Tibial nerve (tissue), 4 donors: ENCODE measurements at regions not wholly inside any gene's neighbourhood (a gene's known extent, or its start where the extent isn't known, plus 50 kb on each side); places are given as distances from the start of the nearest gene placed in this dataset.

Experiments used
- DNase-seq, 2 donors: peaks; one replicate each; pipeline ENCODE4 v3.0.0-alpha.2; 2019; ENCODE audit warnings: low spot score in 2 of 2
- H3K27ac ChIP-seq, 4 donors: fragments of 200-600 bp; sonication (generic) in 3 of 4; one replicate each; pipeline ENCODE4 v1.5.1; 2017 to 2019; ENCODE audit warnings: mild to moderate bottlenecking in 1 of 4
- H3K27me3 ChIP-seq, 2 donors: fragments of 200-600 bp; sonication (generic) in 1 of 2; one replicate each; pipeline versions ENCODE4 v1.5.1 to v1.6.0; 2017 to 2019
- H3K36me3 ChIP-seq, 3 donors: fragments of 200-600 bp; sonication (generic); one replicate each; pipeline ENCODE4 v1.5.1; 2018 to 2019
- H3K4me1 ChIP-seq, 4 donors: fragments of 200-600 bp; sonication (generic) in 3 of 4; one replicate each; pipeline ENCODE4 v1.5.1; 2017 to 2019
- H3K4me3 ChIP-seq, 4 donors: fragments of 200-600 bp; sonication (generic) in 3 of 4; one replicate each; pipeline ENCODE4 v1.5.1; 2017 to 2019; ENCODE audit warnings: mild to moderate bottlenecking in 1 of 4, moderate library complexity in 1 of 4
- H3K9me3 ChIP-seq, 4 donors: fragments of 200-600 bp; sonication (generic) in 3 of 4; one replicate each; pipeline ENCODE4 v1.5.1; 2017 to 2019
- EP300 ChIP-seq, 2 donors: sonication (generic); formaldehyde crosslinking; IDR thresholded peaks; one replicate each; pipeline ENCODE4 v1.6.1; 2017; ENCODE audit warnings: antibody characterized with exemption in 2 of 2, mild to moderate bottlenecking in 1 of 2
- POLR2A ChIP-seq, 2 donors: fragments of 450-650 bp; IDR thresholded peaks; one replicate each; pipeline ENCODE4 v1.6.1; 2017; ENCODE audit warnings: antibody characterized with exemption in 2 of 2, mild to moderate bottlenecking in 2 of 2, moderate library complexity in 2 of 2
- WGBS, 2 donors: methylation state at CpG; one replicate each; pipeline ENCODE4 v1.1.5; 2018; 5-methylcytosine and 5-hydroxymethylcytosine counted together
- TF ChIP-seq, protein P1 (sequence below), 5 experiments: fragments of 200-600 bp in 3 of 5; fragments of 450-650 bp in 2 of 5; sonication (generic) in 3 of 5; IDR thresholded peaks; one replicate each; pipeline ENCODE4 v1.5.1; 2016 to 2019; ENCODE audit warnings: antibody characterized with exemption in 5 of 5, mild to moderate bottlenecking in 3 of 5, moderate library complexity in 2 of 5

DNA sequence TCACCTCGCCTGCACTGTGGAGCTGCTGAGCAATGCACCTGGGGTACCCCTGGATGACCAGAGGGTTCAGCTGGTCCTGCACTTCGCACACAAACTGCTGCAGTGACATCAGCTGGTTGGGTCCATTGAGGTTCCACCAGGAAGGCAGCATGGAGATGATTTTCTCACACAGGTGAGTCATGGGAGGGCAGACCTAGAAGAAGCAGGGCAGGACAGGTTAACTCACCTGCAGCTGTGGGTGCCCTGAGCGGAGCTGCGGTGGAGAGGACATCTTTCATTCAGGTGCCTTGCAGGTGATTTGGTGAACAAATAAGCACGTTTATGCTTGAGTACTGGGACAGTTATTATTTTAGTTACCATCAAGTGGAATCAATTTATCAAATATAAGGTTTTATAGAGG lies 73.6 kb downstream of the CTSL start:
- H3K4me3 ChIP-seq = no peak overlapping the region
- DNase-seq = no peak
- no peaks in the 10 kb centered on the region for H3K9me3 ChIP-seq
- H3K27me3 ChIP-seq = no peaks in the 10 kb centered on the region
- H3K27ac ChIP-seq = no peak overlapping the region
- H3K36me3 ChIP-seq = no peaks in the 10 kb centered on the region
- 85 to 93% methylated on average over 5 of the region's 5 CpGs for whole genome bisulfite sequencing, 2 donors
- no peaks in the 10 kb centered on the region for H3K4me1 ChIP-seq
- TF ChIP-seq POLR2A (IDR thresholded peaks at IDR 0.05) = no peak
- TF ChIP-seq, protein P1, sequence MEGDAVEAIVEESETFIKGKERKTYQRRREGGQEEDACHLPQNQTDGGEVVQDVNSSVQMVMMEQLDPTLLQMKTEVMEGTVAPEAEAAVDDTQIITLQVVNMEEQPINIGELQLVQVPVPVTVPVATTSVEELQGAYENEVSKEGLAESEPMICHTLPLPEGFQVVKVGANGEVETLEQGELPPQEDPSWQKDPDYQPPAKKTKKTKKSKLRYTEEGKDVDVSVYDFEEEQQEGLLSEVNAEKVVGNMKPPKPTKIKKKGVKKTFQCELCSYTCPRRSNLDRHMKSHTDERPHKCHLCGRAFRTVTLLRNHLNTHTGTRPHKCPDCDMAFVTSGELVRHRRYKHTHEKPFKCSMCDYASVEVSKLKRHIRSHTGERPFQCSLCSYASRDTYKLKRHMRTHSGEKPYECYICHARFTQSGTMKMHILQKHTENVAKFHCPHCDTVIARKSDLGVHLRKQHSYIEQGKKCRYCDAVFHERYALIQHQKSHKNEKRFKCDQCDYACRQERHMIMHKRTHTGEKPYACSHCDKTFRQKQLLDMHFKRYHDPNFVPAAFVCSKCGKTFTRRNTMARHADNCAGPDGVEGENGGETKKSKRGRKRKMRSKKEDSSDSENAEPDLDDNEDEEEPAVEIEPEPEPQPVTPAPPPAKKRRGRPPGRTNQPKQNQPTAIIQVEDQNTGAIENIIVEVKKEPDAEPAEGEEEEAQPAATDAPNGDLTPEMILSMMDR (IDR thresholded peaks at IDR 0.05) = no peak
- no peak for TF ChIP-seq EP300 (IDR thresholded peaks at IDR 0.05)

DNA sequence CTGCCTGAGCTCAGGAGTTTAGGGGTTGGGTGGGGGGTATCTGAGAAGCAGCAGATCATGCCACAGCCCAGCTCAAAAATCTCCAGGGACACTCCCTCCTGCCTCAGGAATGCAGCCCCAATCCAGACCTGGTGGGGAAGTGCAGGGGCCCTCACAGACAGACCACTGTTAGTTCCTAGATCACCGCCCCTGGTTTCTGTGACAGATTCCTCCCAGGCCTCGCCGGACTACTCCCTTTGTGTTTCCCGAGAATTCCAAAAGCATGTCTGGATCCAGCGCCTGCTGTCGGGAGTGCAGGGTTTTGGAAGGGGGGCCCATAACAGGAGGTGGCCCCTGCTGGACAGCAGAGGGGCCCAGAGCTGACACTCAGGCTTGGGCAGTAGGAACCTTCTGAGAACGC lies 74.5 kb downstream of the CTSL start:
- 30 to 71% methylated on average over 7 of the region's 7 CpGs for WGBS, 2 donors
- no peak overlapping the region for H3K27ac ChIP-seq
- no peaks in the 10 kb centered on the region for H3K4me1 ChIP-seq
- no peaks in the 10 kb centered on the region for H3K36me3 ChIP-seq
- H3K4me3 ChIP-seq = no peak overlapping the region
- H3K9me3 ChIP-seq = no peaks in the 10 kb centered on the region
- TF ChIP-seq EP300 (IDR thresholded peaks at IDR 0.05) (no peak), POLR2A (IDR thresholded peaks at IDR 0.05) (no peak)
- TF ChIP-seq, protein P1 (IDR thresholded peaks at IDR 0.05) = no peak
- H3K27me3 ChIP-seq = no peaks in the 10 kb centered on the region
- no peak for DNase-seq

DNA sequence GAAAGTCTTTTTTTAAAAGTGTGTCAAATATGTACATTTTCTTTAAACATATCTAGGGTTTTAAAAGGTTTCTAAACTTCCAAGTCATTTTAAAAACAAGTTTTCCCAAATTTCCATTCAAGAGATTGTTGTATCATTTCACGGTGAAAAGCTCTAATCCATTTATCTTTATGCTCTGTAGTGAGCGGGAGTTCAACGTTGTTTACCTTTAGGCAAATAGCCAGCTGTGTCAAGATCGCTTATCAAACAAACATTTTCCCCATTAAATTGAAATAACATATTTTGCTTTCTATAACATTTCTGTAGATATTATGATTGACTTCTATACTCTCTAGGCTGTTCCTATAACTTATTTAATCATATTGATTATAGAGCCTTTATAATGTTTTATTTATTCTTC lies 75.1 kb downstream of the CTSL start:
- WGBS, 2 donors = 73 to 78% methylated on average over 4 of the region's 4 CpGs
- Histone ChIP-seq H3K36me3 (no peaks in the 10 kb centered on the region), H3K4me1 (no peaks in the 10 kb centered on the region), H3K9me3 (no peaks in the 10 kb centered on the region), H3K27me3 (no peaks in the 10 kb centered on the region), H3K27ac (no peak overlapping the region), H3K4me3 (no peak overlapping the region)
- DNase-seq = no peak
- TF ChIP-seq EP300 (IDR thresholded peaks at IDR 0.05) (no peak), POLR2A (IDR thresholded peaks at IDR 0.05) (no peak)
- TF ChIP-seq, protein P1 (IDR thresholded peaks at IDR 0.05) = no peak

DNA sequence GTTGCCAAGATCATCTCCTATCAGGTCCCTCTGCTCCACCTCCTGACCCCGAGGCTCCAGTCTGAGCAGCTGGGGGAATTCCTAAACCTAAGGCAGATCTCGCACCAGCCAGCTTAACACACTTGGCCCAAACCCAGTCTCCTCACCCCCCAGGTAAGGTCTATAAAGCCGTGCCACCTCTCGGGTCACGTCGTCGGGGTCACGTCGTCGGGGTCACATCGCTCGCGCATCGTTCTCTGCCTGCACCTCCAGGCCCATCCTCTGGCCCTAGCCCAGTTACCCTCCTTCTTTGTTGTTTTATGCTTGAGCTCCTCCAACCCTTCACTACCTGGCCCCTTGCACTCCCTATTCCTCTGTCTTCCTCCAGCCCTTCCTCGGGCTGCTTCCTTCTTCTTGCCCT lies 77.2 kb downstream of the CTSL start:
- Histone ChIP-seq H3K36me3 (no peaks in the 10 kb centered on the region), H3K4me3 (no peak overlapping the region), H3K27me3 (no peaks in the 10 kb centered on the region), H3K27ac (no peak overlapping the region), H3K9me3 (no peaks in the 10 kb centered on the region), H3K4me1 (no peaks in the 10 kb centered on the region)
- no peak for DNase-seq
- WGBS, 2 donors = 90 to 93% methylated on average over 15 of the region's 15 CpGs
- no peak for TF ChIP-seq EP300 (IDR thresholded peaks at IDR 0.05)
- TF ChIP-seq POLR2A (IDR thresholded peaks at IDR 0.05) = no peak
- TF ChIP-seq, protein P1 (IDR thresholded peaks at IDR 0.05) = no peak

DNA sequence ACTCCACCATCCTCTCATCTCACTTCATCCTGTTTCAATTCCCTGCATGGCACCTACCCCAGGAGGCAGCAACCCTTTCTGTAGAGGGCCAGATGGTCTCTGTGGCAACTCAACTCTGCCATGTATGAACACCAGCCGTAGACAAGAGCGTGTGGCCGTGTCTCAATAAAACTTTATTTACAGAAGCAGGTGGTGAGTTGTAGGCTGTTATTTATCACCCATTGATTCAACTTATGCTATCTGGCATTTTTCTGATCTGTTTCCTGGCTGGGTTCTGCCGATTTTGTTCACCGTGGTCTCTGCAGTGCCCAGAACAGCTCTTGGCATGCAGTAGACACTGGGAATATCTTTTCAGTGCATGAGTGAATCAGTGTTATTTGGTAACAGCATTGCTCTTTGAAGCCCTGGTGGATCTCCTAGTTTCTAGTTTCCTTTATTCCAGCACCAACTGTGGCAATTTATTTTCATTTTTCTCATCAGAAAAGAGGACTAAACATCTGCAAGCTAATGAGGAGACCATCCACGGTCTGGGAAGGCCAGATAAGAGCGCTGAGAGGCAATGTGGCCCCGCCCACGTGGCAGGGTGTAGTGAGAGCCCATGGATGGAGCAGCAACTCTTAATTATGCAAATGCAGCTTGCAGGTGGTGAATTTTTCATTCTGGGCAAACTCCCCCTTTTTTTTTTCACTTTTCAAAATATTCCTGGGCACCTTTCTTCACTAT lies 77.9 kb downstream of the CTSL start:
- no peak overlapping the region for H3K4me3 ChIP-seq
- no peaks in the 10 kb centered on the region for H3K27me3 ChIP-seq
- H3K9me3 ChIP-seq = peaks cover 0 to under 1% (median 0%) of the 10 kb centered on the region in 4 donors
- no peak for DNase-seq
- TF ChIP-seq EP300 (IDR thresholded peaks at IDR 0.05) (no peak), POLR2A (IDR thresholded peaks at IDR 0.05) (no peak)
- TF ChIP-seq, protein P1 (IDR thresholded peaks at IDR 0.05) = no peak
- no peak overlapping the region for H3K27ac ChIP-seq
- H3K36me3 ChIP-seq = no peaks in the 10 kb centered on the region
- H3K4me1 ChIP-seq = no peaks in the 10 kb centered on the region
- WGBS, 2 donors = 80 to 81% methylated on average over 9 of the region's 9 CpGs
